ENCODE measurements at regions not wholly inside any gene's neighbourhood (a gene's known extent, or its start where the extent isn't known, plus 50 kb on each side); places are given as distances from the start of the nearest gene placed in this dataset.
"Not testable (repeated sequence)": the region's sequence is repeated elsewhere in the genome, so short reads cannot be mapped to it uniquely, and the experiment has no call there.

DNA sequence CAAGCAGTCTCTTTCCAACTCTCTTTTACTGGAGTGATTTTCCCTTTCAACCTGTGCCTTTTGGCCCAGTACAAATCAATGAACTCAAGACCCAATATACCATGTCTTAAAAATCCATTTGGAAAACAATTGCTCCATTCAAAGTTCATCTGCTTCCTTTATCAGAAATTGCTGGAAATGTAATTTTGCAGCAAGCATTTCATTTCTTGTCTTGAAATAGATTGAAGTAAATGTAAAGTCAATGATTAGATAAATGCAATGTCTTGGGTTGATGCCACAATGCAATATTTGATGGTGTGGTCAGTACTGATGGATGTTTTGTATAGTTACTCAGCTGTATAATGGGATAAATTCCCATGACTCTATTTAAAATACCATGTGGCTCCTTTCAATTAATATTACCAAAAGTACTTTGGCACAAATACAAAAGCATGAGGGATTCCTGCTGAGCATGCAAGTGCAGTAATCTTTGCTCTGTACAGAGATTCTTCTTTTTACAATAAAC lies 707.7 kb upstream of the NOVA1 start:
- DNase-seq: no peak

DNA sequence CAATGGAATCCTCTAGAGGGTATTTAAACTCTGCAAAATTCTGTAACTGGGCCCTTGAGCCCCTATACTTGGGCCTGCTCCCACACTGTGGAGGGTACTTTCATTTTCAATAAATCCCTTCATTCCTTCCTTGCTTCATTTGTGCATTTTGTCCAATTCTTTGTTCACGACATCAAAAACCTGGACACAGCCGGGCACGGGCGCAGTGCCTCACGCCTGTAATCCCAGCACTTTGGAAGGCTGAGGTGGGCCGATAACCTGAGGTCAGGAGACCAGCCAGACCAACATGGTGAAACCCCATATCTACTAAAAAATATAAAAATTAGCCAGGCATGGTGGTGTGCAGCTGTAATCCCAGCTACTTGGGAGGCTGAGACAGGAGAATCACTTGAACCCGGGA lies 714.9 kb upstream of the NOVA1 start:
- not testable (repeated sequence) for DNase-seq

- no peak for DNase-seq
These were observed 716.4 kb upstream of the NOVA1 start for GRCh38 chr14:27314231-27314630.

DNA sequence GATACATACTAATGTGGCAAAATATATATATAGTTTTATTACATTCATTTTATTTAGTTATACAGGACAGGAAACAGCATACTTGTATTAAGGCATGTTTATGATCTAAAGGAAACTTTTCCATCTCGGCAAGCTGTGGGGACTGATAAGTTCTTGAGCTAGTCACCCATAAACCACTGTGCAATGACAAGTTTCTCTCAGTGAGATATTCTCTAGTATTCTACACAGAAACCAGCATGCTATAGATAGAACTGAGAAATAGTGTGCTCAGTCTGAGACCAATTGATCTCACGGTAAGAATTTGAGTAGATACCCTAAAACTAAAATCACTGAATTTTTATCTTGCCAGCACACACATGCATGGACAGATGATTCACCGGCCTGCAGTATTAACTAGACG lies 717.6 kb upstream of the NOVA1 start:
- no peak for DNase-seq

- DNase-seq: no peak
These were observed 718.1 kb upstream of the NOVA1 start for GRCh38 chr14:27315947-27316346.

DNA sequence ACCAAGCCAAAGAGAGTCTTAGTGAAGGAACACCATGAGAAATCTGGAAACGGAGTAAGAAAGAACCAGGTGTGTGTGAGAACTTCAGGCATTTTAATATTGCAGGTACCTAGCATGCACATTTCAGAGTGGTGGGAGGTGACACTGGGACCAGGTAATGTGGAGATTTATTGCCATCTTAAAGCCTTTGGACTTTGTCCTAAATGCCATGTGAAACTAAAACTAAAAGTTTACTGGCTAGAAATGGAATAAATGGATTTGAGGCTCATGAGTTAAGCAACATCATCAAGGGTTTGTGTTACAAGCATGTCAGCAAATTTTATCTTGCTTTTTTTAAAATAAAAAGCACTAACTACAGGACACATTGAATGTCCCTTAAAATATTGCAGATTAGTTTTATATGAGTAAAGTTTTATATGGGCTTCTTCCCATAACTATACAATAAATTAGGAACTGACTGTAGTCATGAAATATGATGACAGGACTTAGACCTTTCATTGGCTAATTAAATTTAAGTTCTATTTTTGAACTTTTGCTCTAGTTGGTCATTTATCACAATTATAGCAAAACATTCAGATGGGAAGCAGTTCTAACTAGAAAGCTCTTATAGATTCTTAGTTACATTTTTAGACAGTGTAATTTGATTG lies 721.1 kb upstream of the NOVA1 start:
- no peak for DNase-seq

- no peak for DNase-seq
These were observed 722.4 kb upstream of the NOVA1 start for GRCh38 chr14:27320261-27320660.

- no peak for DNase-seq
These were observed 729.3 kb upstream of the NOVA1 start for GRCh38 chr14:27327095-27327494.

DNA sequence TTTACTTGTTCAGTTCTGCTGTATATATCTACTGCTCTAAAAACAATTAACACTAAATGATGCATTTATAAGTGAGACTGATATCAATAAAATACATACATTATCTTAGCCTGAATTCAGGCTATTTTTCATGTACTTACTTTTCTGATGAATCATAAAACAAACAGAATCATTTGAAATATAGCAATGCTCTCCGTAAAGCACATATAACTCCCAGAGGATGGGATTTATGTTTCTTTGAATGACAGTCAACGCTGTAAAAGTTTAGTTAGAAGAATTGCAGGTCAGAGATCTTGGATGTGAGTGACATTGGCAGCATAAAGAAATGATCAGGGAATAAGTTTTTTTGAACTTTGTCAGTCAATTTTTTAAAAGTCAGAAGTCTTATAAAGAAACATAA lies 740.2 kb upstream of the NOVA1 start:
- no peak for DNase-seq

GRCh38 chr14:27363036-27363435 lies 765.2 kb upstream of the NOVA1 start:
- not testable (repeated sequence) for DNase-seq

DNA sequence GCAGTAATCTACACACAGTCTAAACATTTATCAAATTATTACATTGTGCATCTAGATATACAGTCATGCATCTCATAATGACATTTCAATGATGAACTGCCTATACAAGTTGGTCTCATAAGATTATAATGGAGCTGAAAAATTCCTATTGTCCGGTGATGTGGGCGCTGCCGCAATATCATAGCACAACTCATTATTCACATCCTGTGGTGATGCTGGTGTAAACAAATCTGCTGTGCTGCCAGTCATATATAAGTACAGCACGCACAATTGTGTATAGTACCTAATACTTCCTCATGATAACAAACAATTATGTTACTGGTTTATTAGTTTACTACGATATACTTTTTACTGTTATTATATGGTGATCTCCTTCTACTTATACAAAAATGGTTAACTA lies 768.8 kb upstream of the NOVA1 start:
- no peak for DNase-seq

DNA sequence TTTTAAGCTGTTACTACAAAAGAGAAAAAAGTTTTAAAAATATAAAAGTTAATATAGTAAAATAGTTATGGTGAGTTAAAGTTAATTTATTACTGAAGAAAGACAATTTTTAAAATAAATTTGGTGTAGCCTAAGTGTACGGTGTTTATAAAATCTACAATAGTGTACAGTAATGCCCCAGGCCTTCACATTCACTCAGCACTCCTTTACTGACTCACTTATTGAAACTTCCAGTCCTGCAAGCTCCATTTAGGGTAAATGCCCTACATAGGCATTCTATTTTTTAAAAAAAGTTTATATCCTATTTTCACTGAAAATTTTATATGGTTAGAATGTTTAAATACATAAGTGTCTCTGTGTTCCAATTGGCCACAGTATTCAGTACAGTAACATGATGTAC lies 769.5 kb upstream of the NOVA1 start:
- no peak for DNase-seq

DNA sequence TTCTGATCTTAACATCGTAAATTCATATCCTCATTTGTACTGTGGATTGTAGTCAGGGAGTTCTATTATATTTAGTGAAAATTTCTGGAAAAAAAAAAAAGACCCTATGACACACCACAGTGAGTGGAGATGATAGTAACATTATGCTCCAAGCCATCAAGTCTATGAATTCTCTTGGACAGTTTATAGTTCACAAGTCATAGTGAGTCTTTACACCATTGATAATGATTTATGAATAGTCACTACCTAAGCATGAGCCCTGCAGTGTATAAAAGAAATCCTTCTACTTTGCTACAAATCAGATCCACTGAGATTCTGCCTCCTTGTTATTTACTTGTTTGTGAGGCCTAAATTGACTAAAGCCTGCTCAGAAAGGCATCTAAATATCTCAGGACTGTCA lies 772.2 kb upstream of the NOVA1 start:
- DNase-seq: no peak

- DNase-seq: no peak
These were observed 772.9 kb upstream of the NOVA1 start for GRCh38 chr14:27370775-27371174.

GRCh38 chr14:27371209-27371608 lies 773.4 kb upstream of the NOVA1 start:
- DNase-seq: no peak

- DNase-seq: no peak
These were observed 774.0 kb upstream of the NOVA1 start for GRCh38 chr14:27371868-27372267.

DNA sequence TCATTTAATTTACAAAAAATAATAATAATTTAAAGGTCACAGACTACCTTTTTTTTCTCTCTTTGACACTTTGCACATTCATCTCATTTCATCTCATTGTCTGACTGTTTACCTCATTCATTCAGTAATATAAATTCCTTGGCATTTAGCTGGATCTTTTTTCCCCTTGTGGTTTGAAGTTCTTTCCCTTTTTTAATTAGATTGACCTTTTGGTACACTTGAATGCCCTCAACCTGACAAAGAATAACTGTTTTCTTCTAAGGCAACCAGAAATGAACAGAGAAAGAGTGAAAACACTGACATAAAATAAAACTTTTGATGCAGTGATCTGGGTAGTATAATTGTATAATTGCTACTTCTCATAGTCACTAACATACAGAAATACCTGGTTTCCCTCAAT lies 774.9 kb upstream of the NOVA1 start:
- DNase-seq: no peak

DNA sequence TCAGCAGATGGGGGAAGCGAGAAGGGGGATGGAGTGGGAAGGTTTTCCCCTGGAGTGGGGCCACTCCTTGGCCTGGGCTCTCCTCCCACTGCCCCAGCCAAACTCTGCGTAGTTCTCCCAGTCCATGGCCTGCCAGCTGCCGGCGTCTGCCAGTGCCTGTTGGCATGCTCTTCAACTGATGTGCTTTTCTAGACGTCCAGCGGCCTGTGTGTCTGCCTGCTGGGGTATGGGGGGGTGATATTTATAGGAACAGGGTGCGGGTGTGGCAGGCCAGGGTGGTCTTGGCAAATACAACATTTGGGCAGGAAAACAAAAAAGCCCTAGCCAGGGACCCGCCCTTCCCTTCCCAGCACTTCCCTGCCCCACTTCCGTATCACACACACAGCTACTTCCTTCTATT lies 786.3 kb upstream of the NOVA1 start:
- DNase-seq: no peak

DNA sequence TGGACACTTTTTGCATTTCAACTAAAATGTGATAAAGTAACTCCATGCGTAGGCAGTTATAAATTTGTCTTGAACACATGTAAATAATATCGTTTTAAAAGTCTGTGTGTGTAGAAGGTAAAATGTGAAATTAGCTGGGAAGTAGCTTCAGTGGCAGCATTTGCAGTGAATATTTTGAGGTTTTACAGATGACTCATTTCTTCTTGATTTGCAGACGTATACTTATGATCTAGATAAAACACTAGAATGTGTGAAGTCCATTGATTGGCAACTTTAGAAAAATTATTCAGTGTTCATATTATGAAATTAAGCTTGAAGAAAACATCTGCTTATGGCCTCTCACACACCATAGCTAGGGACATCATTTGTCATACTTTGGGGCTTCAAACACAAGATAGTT lies 788.6 kb upstream of the NOVA1 start:
- no peak for DNase-seq

DNA sequence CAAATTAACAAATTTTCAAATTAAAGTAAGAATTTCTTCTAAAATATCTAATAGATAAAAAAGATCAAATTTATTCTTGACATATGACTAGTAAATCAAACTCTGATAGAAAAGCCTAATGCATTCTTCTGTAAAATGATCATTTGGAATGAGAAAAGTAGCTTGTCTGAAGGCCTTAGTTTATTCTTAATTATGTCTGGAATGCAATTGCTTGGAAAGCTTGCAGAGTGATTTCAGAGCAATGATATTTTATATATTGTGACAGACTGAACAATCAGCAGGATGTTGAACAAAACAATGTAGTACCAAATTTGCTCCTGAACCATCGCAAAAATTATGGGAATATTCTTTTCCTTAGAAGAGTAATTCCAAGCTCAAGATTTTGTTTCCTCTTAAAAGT lies 789.6 kb upstream of the NOVA1 start:
- no peak for DNase-seq

- no peak for DNase-seq
These were observed 791.6 kb upstream of the NOVA1 start for GRCh38 chr14:27389402-27389801.

- DNase-seq: no peak
These were observed 792.3 kb upstream of the NOVA1 start for GRCh38 chr14:27390155-27390554.

DNA sequence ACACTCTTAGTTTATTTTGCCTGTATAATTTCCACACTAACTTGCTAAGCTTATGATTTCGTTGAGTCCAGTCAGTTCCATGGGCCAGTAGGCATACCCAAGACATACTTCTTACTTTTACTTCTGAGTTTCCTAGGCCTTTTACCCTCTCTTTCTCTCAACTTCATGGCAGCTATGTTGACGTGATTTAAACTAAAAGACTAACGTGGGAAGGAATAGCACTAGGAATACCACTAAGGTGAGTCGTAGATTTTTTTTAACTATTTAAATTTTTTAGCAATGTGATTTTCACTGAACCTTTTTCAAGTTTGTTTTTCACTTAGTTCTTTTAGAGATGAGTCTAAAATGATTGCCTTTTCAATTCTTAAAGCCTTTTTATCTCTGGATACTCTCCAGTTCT lies 793.5 kb upstream of the NOVA1 start:
- DNase-seq: no peak

- peak; percentile 32 for DNase-seq
These were observed 794.3 kb upstream of the NOVA1 start for GRCh38 chr14:27392153-27392552.

DNA sequence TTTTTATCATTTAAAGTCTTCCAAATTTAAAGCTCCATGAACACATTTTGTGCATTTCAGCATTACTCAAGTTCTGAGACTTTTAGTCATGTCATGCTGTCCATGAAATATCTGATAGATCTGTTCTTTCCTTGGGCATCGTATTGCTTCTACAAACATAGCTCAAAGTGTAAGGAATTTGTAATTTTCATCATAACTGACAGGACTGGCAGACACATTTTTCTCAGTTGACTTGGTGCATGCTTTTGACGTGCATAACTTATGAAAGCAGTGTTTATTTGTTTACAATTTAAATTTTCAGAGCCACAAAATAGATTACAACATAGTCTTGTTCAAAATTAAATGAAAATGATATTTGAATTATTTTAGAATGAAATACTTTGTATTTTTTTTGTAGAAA lies 812.1 kb upstream of the NOVA1 start:
- no peak for DNase-seq

- no peak for DNase-seq
These were observed 813.1 kb upstream of the NOVA1 start for GRCh38 chr14:27410981-27411380.
